Neutrophil (primary cell): ENCODE measurements at regions not wholly inside any gene's neighbourhood (a gene's known extent, or its start where the extent isn't known, plus 50 kb on each side); places are given as distances from the start of the nearest gene placed in this dataset.
A peak's percentile ranks its signal among the peaks of the same experiment; 100 is the strongest.

ENCODE experiments used
- H3K27ac ChIP-seq: fragments of 200-600 bp; sonication (generic); 2 replicates; pipeline ENCODE4 v1.5.1; 2016; ENCODE audit warnings: mild to moderate bottlenecking, moderate library complexity
- H3K27me3 ChIP-seq: fragments of 200-600 bp; sonication (generic); 2 replicates; pipeline ENCODE4 v1.6.0; 2016; ENCODE audit warnings: mild to moderate bottlenecking
- H3K36me3 ChIP-seq: fragments of 200-600 bp; sonication (generic); 2 replicates; pipeline ENCODE4 v1.5.1; 2017
- H3K4me1 ChIP-seq, 2 experiments: fragments of 200-600 bp in 1 of 2; sonication (generic) in 1 of 2; 1 replicate in 1 of 2; 2 replicates in 1 of 2; pipeline versions ENCODE4 v1.5.1 to v1.6.1; 2013 to 2016; ENCODE audit warnings: low read depth in 1 of 2, low read length in 1 of 2, mild to moderate bottlenecking in 1 of 2, moderate library complexity in 1 of 2; ENCODE audit not compliant: control insufficient read depth in 1 of 2, insufficient read depth in 1 of 2
- H3K4me3 ChIP-seq, 2 experiments: fragments of 200-600 bp in 1 of 2; sonication (generic) in 1 of 2; 1 replicate in 1 of 2; 2 replicates in 1 of 2; pipeline ENCODE4 v1.5.1; 2013 to 2016; ENCODE audit warnings: low read depth in 1 of 2, low read length in 1 of 2, mild to moderate bottlenecking in 1 of 2, moderate library complexity in 1 of 2
- H3K9me3 ChIP-seq: fragments of 200-600 bp; sonication (generic); 2 replicates; pipeline ENCODE4 v1.5.1; 2016
- TF ChIP-seq, protein P1 (sequence below): fragments of 200-600 bp; sonication (generic); IDR thresholded peaks from 2 replicates; pipeline ENCODE4 v1.5.1; 2016; ENCODE audit warnings: antibody characterized with exemption

DNA sequence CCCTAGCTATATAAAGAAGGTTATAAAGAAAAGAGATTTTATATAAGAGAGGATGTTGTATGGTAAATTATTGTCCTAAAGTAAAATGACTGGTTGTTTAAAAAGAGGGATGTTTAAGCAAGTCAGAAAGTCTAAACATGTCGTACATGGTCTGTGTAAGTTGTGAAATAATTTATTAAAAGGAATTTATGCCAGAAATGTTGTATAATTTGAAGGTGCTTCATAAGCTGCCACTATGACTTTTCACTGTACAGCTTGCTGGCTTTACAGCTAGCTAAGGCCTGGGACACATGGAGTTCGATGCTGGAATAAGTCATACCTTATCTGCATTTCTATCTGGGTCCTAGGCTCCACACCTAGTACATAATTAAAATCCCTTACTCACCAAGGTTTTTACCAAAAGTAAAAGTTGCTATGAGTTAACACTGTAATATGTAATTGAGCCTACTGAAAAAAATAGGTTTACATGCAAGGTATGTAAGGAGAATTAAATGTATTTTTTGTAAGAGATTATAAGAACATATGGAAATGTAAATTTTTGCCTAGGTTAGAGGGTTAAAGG, 59.0 kb upstream of the EDEM3 start:
- Histone ChIP-seq H3K9me3 (no peaks in the 10 kb centered on the region), H3K4me1 (peaks cover 0 to 2% of the 10 kb centered on the region in 2 experiments), H3K27ac (no peak overlapping the region), H3K4me3 (no peak overlapping the region), H3K27me3 (no peaks in the 10 kb centered on the region), H3K36me3 (peaks cover 82% of the 10 kb centered on the region)
- TF ChIP-seq, protein P1, sequence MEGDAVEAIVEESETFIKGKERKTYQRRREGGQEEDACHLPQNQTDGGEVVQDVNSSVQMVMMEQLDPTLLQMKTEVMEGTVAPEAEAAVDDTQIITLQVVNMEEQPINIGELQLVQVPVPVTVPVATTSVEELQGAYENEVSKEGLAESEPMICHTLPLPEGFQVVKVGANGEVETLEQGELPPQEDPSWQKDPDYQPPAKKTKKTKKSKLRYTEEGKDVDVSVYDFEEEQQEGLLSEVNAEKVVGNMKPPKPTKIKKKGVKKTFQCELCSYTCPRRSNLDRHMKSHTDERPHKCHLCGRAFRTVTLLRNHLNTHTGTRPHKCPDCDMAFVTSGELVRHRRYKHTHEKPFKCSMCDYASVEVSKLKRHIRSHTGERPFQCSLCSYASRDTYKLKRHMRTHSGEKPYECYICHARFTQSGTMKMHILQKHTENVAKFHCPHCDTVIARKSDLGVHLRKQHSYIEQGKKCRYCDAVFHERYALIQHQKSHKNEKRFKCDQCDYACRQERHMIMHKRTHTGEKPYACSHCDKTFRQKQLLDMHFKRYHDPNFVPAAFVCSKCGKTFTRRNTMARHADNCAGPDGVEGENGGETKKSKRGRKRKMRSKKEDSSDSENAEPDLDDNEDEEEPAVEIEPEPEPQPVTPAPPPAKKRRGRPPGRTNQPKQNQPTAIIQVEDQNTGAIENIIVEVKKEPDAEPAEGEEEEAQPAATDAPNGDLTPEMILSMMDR = no peak

DNA sequence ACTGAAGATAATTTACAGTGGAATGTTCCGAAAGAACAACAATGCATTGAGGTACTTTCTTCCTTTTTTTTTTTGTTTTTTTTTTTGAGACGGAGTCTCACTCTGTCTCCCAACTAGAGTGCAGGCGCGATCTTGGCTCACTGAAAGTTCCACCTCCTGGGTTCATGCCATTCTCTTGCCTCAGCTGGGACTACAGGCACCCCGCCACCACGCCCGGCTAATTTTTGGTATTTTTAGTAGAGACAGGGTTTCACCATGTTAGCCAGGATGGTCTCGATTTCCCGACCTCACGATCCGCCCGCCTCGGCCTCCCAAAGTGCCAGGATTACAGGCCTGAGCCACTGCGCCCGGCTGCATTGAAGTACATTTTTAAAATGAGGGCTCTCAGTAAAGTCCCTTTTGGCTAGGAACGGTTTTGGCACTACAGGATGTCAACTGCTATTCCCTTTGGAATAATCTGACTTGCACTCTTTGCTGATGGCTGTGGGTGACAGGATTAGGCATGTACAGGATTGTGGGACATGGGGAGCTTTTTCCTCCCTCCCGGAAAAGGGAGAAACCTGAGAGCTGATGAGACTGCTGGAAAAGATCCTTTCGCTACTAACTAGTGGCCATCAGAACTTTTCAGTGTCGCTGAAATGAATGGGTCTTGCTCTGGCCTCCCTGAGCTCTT, 56.9 kb upstream of the EDEM3 start:
- Histone ChIP-seq H3K4me1 (peaks cover 16 to 19% of the 10 kb centered on the region in 2 experiments), H3K9me3 (no peaks in the 10 kb centered on the region), H3K4me3 (no peak overlapping the region), H3K36me3 (peaks cover 81% of the 10 kb centered on the region), H3K27me3 (no peaks in the 10 kb centered on the region), H3K27ac (no peak overlapping the region)
- TF ChIP-seq, protein P1 = no peak

- TF ChIP-seq, protein P1 = no peak
- Histone ChIP-seq H3K9me3 (no peaks in the 10 kb centered on the region), H3K36me3 (peaks cover 82% of the 10 kb centered on the region), H3K4me3 (no peak overlapping the region), H3K27me3 (no peaks in the 10 kb centered on the region), H3K4me1 (peaks cover 23 to 26% of the 10 kb centered on the region in 2 experiments), H3K27ac (no peak overlapping the region)
Measured at GRCh38 chr1:184810735-184811343, 56.2 kb upstream of the EDEM3 start.

GRCh38 chr1:184806296-184806721, 51.7 kb upstream of the EDEM3 start:
- peak overlapping the region; percentile 94 for H3K27ac ChIP-seq
- TF ChIP-seq, protein P1 = peak; percentile 28

DNA sequence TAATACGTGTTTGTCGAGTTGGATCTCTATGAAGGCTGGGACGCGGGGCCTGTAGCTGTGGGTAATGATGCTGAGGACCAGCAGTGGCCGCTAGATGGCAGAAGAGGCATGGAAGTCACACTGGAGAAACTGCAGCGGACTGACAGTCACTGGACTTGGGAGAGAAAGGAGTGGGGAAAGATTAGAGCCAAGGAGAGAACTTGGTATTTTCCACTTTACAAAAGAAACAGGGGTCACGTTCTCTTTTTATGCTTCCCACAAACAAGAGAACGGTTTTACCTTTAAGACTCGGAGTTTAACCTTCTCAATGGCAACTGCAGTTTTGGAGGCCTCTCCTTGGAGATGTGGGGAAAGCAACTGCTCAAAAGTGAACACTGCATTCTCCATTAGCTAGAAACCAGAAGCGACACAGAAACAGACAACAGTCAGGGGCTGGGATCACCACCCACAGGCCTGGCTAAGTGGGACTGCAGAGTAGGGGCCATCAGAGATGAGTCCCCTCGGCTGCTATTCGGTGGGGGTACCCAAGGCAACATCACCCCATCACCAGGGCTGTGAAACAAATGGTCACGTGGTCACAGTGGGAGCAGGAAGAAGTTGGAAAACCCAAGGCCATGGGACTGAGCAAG, 51.1 kb upstream of the EDEM3 start:
- Histone ChIP-seq H3K27me3 (no peaks in the 10 kb centered on the region), H3K4me1 (peaks cover 30 to 32% of the 10 kb centered on the region in 2 experiments), H3K27ac (peak overlapping the region; percentile 94), H3K9me3 (no peaks in the 10 kb centered on the region), H3K4me3 (peak overlapping the region; percentile 52 to 54), H3K36me3 (peaks cover 96% of the 10 kb centered on the region)
- TF ChIP-seq, protein P1 = peak; percentile 93

More at GRCh38 chr1:184806296-184806721, 51.7 kb upstream of the EDEM3 start:
- Histone ChIP-seq H3K27me3 (no peaks in the 10 kb centered on the region), H3K4me1 (peaks cover 30 to 32% of the 10 kb centered on the region in 2 experiments), H3K4me3 (peak overlapping the region; percentile 52 to 54), H3K9me3 (no peaks in the 10 kb centered on the region), H3K36me3 (peaks cover 94% of the 10 kb centered on the region)
